ENCODE measurements at regions not wholly inside any gene's neighbourhood (a gene's known extent, or its start where the extent isn't known, plus 50 kb on each side); places are given as distances from the start of the nearest gene placed in this dataset.

- Histone ChIP-seq H3K9ac (ENCODE audit: extremely low read depth, insufficient read length, low read length) (no peak overlapping the region), H2BK120ac (ENCODE audit: low read depth, low read length, poor library complexity, severe bottlenecking) (no peak overlapping the region), H2BK15ac (ENCODE audit: low read depth, low read length) (no peak overlapping the region), H3K4me1 (ENCODE audit: insufficient read depth, low read length) (no peaks in the 10 kb centered on the region), H2AK5ac (ENCODE audit: insufficient read length, low read length) (no peak overlapping the region), H3K14ac (ENCODE audit: insufficient read depth, low read length) (no peak overlapping the region), H3K4me2 (ENCODE audit: insufficient read depth, insufficient read length, low read length) (no peak overlapping the region), H3K18ac (ENCODE audit: insufficient read length, low read depth, low read length) (no peak overlapping the region), H3K56ac (ENCODE audit: insufficient read length, low read depth, low read length) (no peak overlapping the region), H4K91ac (ENCODE audit: insufficient read length, low read depth, low read length) (no peak overlapping the region), H4K20me1 (ENCODE audit: control insufficient read depth, insufficient read depth, insufficient read length) (no peaks in the 10 kb centered on the region), H3K79me1 (ENCODE audit: insufficient read depth, low read depth, low read length, poor library complexity, severe bottlenecking) (no peaks in the 10 kb centered on the region), H3K79me2 (ENCODE audit: insufficient read depth, low read length) (no peaks in the 10 kb centered on the region), H4K8ac (replicated peaks; ENCODE audit: insufficient read length, low read depth, low read length) (no peak overlapping the region), H2BK20ac (ENCODE audit: low read depth, low read length, poor library complexity, severe bottlenecking) (no peak overlapping the region), H2AFZ (ENCODE audit: low read length) (no peak overlapping the region), H3K27ac (ENCODE audit: insufficient read length, low read depth, low read length) (no peak overlapping the region), H3K27me3 (ENCODE audit: insufficient read depth, low read length) (no peaks in the 10 kb centered on the region), H3K23me2 (ENCODE audit: insufficient read length, low read depth, low read length, poor library complexity, severe bottlenecking) (no peaks in the 10 kb centered on the region), H3K9me3 (ENCODE audit: control insufficient read depth, low read depth, low read length) (no peaks in the 10 kb centered on the region), H2BK12ac (ENCODE audit: insufficient read length, low read depth, low read length) (no peak overlapping the region), H4K5ac (ENCODE audit: insufficient read length, low read depth, low read length) (no peak overlapping the region), H3T11ph (ENCODE audit: low read length) (no peak overlapping the region), H3K4ac (ENCODE audit: low read depth, low read length) (no peak overlapping the region), H3K23ac (ENCODE audit: insufficient read length, low read depth, low read length) (no peak overlapping the region), H2BK5ac (ENCODE audit: insufficient read length, low read length) (no peak overlapping the region)
- no peak for TF ChIP-seq CTCF (conservative IDR thresholded peaks at IDR 0.05)
- H3K27me3 Mint-ChIP-seq (ENCODE audit: low read depth), result no peaks in the 10 kb centered on the region
- no peak for DNase-seq
- H3K36me3 Mint-ChIP-seq (ENCODE audit: insufficient read depth in 1 of 3, low read depth in 3 of 3), result no peaks in the 10 kb centered on the region
- H3K4me1 Mint-ChIP-seq, result peaks cover 0 to 3% of the 10 kb centered on the region in 2 experiments; a peak in 1 of 4 replicates
- WGBS (ENCODE audit: extremely low coverage, insufficient read length, low lambda C conversion rate), result no CpG with 5 or more reads among the region's 5 CpGs
- no peak overlapping the region for H3K4me3 Mint-ChIP-seq
- no peak overlapping the region for H3K27ac Mint-ChIP-seq
- no peaks in the 10 kb centered on the region for H3K9me3 Mint-ChIP-seq
Measured at GRCh38 chr3:99509224-99509623, 129.2 kb upstream of the COL8A1 start.
